Fibroblast of villous mesenchyme (primary cell): ENCODE measurements at regions not wholly inside any gene's neighbourhood (a gene's known extent, or its start where the extent isn't known, plus 50 kb on each side); places are given as distances from the start of the nearest gene placed in this dataset.

Source experiments
- DNase-seq: peaks from one replicate; pipeline ENCODE4 v3.0.0-alpha.2; 2010; ENCODE audit warnings: low read depth
- H3K4me3 ChIP-seq: 2 replicates; pipeline ENCODE4 v1.5.1; 2011; ENCODE audit warnings: low read depth, mild to moderate bottlenecking, low read length
- TF ChIP-seq, protein P1 (sequence below): IDR thresholded peaks from 2 replicates; pipeline ENCODE4 v1.5.1; 2012; ENCODE audit warnings: low read depth, mild to moderate bottlenecking, low read length; ENCODE audit not compliant: insufficient read depth

DNA sequence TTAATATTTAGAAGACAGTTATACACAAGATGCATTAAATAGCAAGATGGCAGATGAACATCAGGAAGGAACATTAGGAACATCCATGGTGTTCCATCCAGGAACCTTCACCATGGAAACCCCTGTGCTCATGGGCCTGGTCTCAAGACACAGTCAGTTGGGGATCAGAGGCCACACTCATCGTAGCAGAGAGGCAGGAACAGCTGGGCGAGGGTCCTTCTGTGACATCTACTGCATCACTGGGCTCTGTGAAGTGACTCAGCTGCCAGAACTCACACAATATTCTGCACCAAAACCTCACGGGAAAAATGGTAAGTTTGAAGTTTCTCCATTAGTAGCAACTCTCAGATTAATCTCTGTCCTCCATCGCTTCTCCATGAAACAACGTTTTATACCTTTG, 356.6 kb downstream of the PREX1 start:
- DNase-seq = no peak
- TF ChIP-seq, protein P1, sequence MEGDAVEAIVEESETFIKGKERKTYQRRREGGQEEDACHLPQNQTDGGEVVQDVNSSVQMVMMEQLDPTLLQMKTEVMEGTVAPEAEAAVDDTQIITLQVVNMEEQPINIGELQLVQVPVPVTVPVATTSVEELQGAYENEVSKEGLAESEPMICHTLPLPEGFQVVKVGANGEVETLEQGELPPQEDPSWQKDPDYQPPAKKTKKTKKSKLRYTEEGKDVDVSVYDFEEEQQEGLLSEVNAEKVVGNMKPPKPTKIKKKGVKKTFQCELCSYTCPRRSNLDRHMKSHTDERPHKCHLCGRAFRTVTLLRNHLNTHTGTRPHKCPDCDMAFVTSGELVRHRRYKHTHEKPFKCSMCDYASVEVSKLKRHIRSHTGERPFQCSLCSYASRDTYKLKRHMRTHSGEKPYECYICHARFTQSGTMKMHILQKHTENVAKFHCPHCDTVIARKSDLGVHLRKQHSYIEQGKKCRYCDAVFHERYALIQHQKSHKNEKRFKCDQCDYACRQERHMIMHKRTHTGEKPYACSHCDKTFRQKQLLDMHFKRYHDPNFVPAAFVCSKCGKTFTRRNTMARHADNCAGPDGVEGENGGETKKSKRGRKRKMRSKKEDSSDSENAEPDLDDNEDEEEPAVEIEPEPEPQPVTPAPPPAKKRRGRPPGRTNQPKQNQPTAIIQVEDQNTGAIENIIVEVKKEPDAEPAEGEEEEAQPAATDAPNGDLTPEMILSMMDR = no peak
- no peak overlapping the region for H3K4me3 ChIP-seq

DNA sequence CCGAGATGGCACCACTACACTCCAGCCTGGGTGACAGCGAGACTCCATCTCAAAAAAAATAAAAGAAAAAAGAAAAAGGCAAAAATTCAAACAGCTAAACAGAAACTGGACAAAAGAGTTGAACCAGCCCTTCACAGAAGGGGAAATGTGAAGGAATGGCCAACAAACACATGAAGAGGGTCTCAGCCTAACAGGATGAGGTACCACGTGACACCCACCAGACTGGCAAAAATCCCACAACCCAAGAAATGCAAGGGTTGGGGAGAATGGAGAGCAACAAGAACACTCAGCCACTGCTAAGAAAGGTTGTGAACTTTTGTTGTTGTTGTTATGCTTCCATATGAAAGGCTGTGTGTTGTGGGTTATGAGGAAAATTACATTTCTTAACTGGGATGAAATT, 357.7 kb downstream of the PREX1 start:
- DNase-seq = no peak
- TF ChIP-seq, protein P1 = no peak
- no peak overlapping the region for H3K4me3 ChIP-seq

DNA sequence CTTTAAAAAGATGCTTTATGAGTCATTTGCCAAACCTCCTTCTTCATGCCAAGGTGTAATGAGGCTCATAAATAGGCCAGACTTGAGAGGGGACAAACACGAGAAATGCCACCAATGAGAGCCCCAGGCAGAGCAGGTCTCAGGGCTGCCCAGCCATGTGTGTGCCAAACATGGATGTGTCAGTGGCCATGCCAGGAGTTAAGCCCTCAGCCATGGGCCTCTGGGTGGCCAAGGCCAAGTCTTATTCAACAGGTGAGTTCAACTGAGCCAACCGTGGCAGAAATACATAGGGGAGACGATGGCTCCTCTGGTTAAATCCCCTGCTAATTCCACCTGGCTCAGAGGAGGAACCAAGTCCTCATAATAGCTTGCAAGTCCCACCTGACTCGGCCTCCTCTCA, 358.8 kb downstream of the PREX1 start:
- no peak for DNase-seq
- TF ChIP-seq, protein P1 = no peak

DNA sequence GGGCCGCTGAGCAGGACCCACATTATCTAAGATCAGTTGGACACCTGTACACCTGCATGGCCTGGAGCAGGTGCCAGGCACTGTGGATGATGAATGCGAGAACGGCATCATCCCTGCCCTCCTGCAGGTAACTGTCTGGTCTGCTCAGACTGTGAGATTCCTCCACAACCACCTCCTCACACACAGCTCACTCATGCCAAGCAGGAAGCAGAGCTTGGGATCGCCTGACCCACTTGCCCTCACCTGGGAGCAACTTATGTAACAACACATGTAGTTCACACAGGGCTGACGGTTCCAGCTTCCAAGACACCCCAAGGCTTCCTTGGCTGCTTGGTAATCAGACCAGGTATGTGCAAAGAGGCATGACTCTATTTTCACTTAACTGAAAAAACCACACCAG, 359.2 kb downstream of the PREX1 start:
- DNase-seq = no peak
- TF ChIP-seq, protein P1 = no peak
- H3K4me3 ChIP-seq = no peak overlapping the region

More for the DNA sequence above, 358.8 kb downstream of the PREX1 start:
- H3K4me3 ChIP-seq = no peak overlapping the region

DNA sequence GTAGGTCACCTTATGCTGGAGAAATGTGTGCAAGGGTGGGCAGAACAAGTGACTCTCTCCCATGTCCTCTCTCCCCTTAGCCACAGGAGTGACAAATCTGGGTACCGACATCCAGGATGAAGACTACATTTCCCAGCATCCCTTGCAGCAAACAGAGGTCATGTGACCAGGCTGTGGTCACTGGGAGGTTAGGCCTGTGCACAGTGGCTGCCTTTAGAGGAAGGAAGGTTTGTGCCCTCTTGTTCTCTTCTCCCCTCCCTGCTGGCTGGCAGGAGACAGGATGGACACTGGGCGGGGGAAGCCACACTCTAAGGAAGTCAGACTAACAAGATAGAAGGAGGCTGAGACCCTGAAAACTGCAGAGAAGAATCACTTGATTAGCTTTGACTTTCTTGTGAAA, 360.2 kb downstream of the PREX1 start:
- no peak overlapping the region for H3K4me3 ChIP-seq
- TF ChIP-seq, protein P1 = no peak
- DNase-seq = no peak

DNA sequence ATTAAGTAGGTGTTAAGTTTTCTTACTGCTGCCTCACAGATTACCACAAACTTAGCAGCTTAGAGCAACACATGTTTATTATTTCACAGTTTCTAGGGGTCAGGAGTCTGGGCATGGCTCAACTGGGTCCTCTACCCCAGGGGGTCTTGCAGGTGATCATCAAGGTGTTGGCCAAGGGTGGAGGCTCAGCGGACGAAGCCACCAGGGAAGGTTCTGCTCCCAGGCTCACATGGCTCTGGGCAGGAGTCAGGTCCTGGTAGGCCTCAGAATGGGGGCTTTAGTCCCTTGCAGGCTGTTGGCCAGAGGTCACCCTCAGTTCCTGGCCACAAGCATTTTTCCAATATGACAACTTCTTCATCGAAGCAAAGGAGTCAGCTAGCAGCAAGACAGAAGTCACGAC, 362.5 kb downstream of the PREX1 start:
- DNase-seq = no peak
- no peak overlapping the region for H3K4me3 ChIP-seq
- TF ChIP-seq, protein P1 = no peak

DNA sequence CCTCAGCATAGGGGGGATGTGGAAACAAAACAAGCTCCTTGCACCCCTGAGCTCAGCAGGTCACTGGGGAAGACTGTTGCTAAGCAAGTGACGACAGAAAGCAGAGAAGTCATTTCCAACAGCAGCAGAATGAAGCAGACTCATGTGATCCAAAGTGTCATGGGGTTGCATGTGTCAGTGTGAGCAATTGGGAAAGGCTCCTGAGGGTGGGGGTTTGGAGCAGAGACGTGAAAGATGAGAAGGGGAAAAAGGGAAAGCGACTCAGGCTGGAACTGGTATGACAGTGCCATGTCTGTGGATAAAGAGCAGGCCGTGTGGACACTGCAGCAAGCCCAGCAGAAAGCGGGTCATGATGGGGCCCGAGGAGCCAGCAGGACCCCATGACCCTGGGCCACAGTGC, 363.9 kb downstream of the PREX1 start:
- DNase-seq = peak; percentile 42
- H3K4me3 ChIP-seq = no peak overlapping the region
- TF ChIP-seq, protein P1 = no peak
